ENCODE measurements at regions not wholly inside any gene's neighbourhood (a gene's known extent, or its start where the extent isn't known, plus 50 kb on each side); places are given as distances from the start of the nearest gene placed in this dataset.

- no TSS peak for BruUV-seq (replicated peaks)
- Histone ChIP-seq H3K36me3 (ENCODE audit: insufficient read depth, low read length, poor library complexity, severe bottlenecking) (no peaks in the 10 kb centered on the region), H3K4me3 (ENCODE audit: low read depth, low read length, poor library complexity, severe bottlenecking) (no peak overlapping the region), H3K4me1 (ENCODE audit: insufficient read depth, low read length, poor library complexity, severe bottlenecking) (no peaks in the 10 kb centered on the region), H3K27ac (ENCODE audit: low read depth, low read length, poor library complexity, severe bottlenecking) (no peak overlapping the region), H3K27me3 (replicated peaks; ENCODE audit: insufficient read depth, low read depth, low read length, poor library complexity) (no peaks in the 10 kb centered on the region), H3K9me3 (ENCODE audit: low read depth, low read length, poor library complexity, severe bottlenecking) (no peaks in the 10 kb centered on the region)
- TF ChIP-seq CTCF (conservative IDR thresholded peaks at IDR 0.05; ENCODE audit: low read depth, low read length) (no peak), EZH2 (IDR thresholded peaks at IDR 0.05; ENCODE audit: borderline replicate concordance, low read depth, low read length, poor library complexity, severe bottlenecking) (no peak)
- no peak for DNase-seq (ENCODE audit: low spot score)
- ChIA-PET POLR2A (ENCODE audit: low non-redundant PET) (no interaction called here), CTCF (no interaction called here)
- intact Hi-C loops (cut with micrococcal nuclease; ENCODE audit: unreplicated experiment): no loop called here
Measured at GRCh38 chr9:11962327-11962726, 730.9 kb upstream of the TYRP1 start.

GRCh38 chr9:11966786-11967185 is 726.4 kb upstream of the TYRP1 start:
- ChIA-PET CTCF (no interaction called here), POLR2A (ENCODE audit: low non-redundant PET) (no interaction called here)
- H3K9me3 ChIP-seq (ENCODE audit: low read depth, low read length, poor library complexity, severe bottlenecking): no peaks in the 10 kb centered on the region
- H3K27me3 ChIP-seq (replicated peaks; ENCODE audit: insufficient read depth, low read depth, low read length, poor library complexity): no peaks in the 10 kb centered on the region
- H3K36me3 ChIP-seq (ENCODE audit: insufficient read depth, low read length, poor library complexity, severe bottlenecking): no peaks in the 10 kb centered on the region
- no peak overlapping the region for H3K27ac ChIP-seq (ENCODE audit: low read depth, low read length, poor library complexity, severe bottlenecking)
- DNase-seq (ENCODE audit: low spot score): no peak
- no peaks in the 10 kb centered on the region for H3K4me1 ChIP-seq (ENCODE audit: insufficient read depth, low read length, poor library complexity, severe bottlenecking)
- TF ChIP-seq EZH2 (IDR thresholded peaks at IDR 0.05; ENCODE audit: borderline replicate concordance, low read depth, low read length, poor library complexity, severe bottlenecking) (no peak), CTCF (conservative IDR thresholded peaks at IDR 0.05; ENCODE audit: low read depth, low read length) (no peak)
- no peak overlapping the region for H3K4me3 ChIP-seq (ENCODE audit: low read depth, low read length, poor library complexity, severe bottlenecking)
- BruUV-seq (replicated peaks): no TSS peak
- intact Hi-C loops (cut with micrococcal nuclease; ENCODE audit: unreplicated experiment): no loop called here

- H3K36me3 ChIP-seq (ENCODE audit: insufficient read depth, low read length, poor library complexity, severe bottlenecking): no peaks in the 10 kb centered on the region
- H3K4me1 ChIP-seq (ENCODE audit: insufficient read depth, low read length, poor library complexity, severe bottlenecking): no peaks in the 10 kb centered on the region
- intact Hi-C loops (cut with micrococcal nuclease; ENCODE audit: unreplicated experiment): no loop called here
- H3K27ac ChIP-seq (ENCODE audit: low read depth, low read length, poor library complexity, severe bottlenecking): no peak overlapping the region
- H3K27me3 ChIP-seq (replicated peaks; ENCODE audit: insufficient read depth, low read depth, low read length, poor library complexity): no peaks in the 10 kb centered on the region
- no peak for DNase-seq (ENCODE audit: low spot score)
- ChIA-PET CTCF (no interaction called here), POLR2A (ENCODE audit: low non-redundant PET) (no interaction called here)
- no peaks in the 10 kb centered on the region for H3K9me3 ChIP-seq (ENCODE audit: low read depth, low read length, poor library complexity, severe bottlenecking)
- no TSS peak for BruUV-seq (replicated peaks)
- TF ChIP-seq EZH2 (IDR thresholded peaks at IDR 0.05; ENCODE audit: borderline replicate concordance, low read depth, low read length, poor library complexity, severe bottlenecking): no peak
- TF ChIP-seq CTCF (conservative IDR thresholded peaks at IDR 0.05; ENCODE audit: low read depth, low read length): no peak
- H3K4me3 ChIP-seq (ENCODE audit: low read depth, low read length, poor library complexity, severe bottlenecking): no peak overlapping the region
Measured at GRCh38 chr9:11968631-11969030, 724.6 kb upstream of the TYRP1 start.
